SK-N-MC (cell line): ENCODE measurements at regions not wholly inside any gene's neighbourhood (a gene's known extent, or its start where the extent isn't known, plus 50 kb on each side); places are given as distances from the start of the nearest gene placed in this dataset.
A peak's percentile ranks its signal among the peaks of the same experiment; 100 is the strongest.

ENCODE experiments used
- EZH2 ChIP-seq: fragments of 200-600 bp; sonication (generic); IDR thresholded peaks from one replicate; pipeline ENCODE4 v1.6.1; 2017; ENCODE audit warnings: antibody characterized with exemption
- FOXP2 ChIP-seq: optimal IDR thresholded peaks from 2 replicates; pipeline ENCODE3; 2011; ENCODE audit warnings: mild to moderate bottlenecking, moderate library complexity; ENCODE audit not compliant: insufficient read depth; ENCODE audit errors: extremely low read length, control extremely low read depth
- POLR2AphosphoS5 ChIP-seq: IDR thresholded peaks from 2 replicates; pipeline ENCODE4 v1.6.1; 2012; ENCODE audit warnings: mild to moderate bottlenecking, low read depth, low read length, borderline replicate concordance

GRCh38 chr4:81594490-81595159 is 122.9 kb upstream of the RASGEF1B start:
- TF ChIP-seq EZH2 (no peak), POLR2AphosphoS5 (peak; percentile 43; the same call in 1 of the 2 replicates), FOXP2 (no peak)
